ENCODE measurements at regions not wholly inside any gene's neighbourhood (a gene's known extent, or its start where the extent isn't known, plus 50 kb on each side); places are given as distances from the start of the nearest gene placed in this dataset.

- no peaks in the 10 kb centered on the region for H3K36me3 ChIP-seq (ENCODE audit: insufficient read depth)
- no peak overlapping the region for H3K4me3 ChIP-seq (ENCODE audit: low read depth, low read length)
- H3K27ac ChIP-seq (ENCODE audit: low read depth) = no peak overlapping the region
- H3K4me1 ChIP-seq (ENCODE audit: insufficient read depth) = no peaks in the 10 kb centered on the region
- 37% methylated on average over 9 of the region's 9 CpGs for WGBS
- no peak for DNase-seq (ENCODE audit: extremely low spot score)
Observed at GRCh38 chr5:175235251-175235960, 208.6 kb downstream of the DRD1 start.

GRCh38 chr5:175230299-175230698, 213.7 kb downstream of the DRD1 start:
- H3K4me3 ChIP-seq (ENCODE audit: low read depth, low read length) = no peak overlapping the region
- WGBS = 73% methylated on average over 7 of the region's 7 CpGs
- no peak overlapping the region for H3K27ac ChIP-seq (ENCODE audit: low read depth)
- DNase-seq (ENCODE audit: extremely low spot score) = no peak
- H3K36me3 ChIP-seq (ENCODE audit: insufficient read depth) = no peaks in the 10 kb centered on the region
- H3K4me1 ChIP-seq (ENCODE audit: insufficient read depth) = no peaks in the 10 kb centered on the region

GRCh38 chr5:175226506-175226905, 217.5 kb downstream of the DRD1 start:
- Histone ChIP-seq H3K4me1 (ENCODE audit: insufficient read depth) (no peaks in the 10 kb centered on the region), H3K27ac (ENCODE audit: low read depth) (no peak overlapping the region), H3K36me3 (ENCODE audit: insufficient read depth) (no peaks in the 10 kb centered on the region), H3K4me3 (ENCODE audit: low read depth, low read length) (no peak overlapping the region)
- 92% methylated on average over 1 of the region's 1 CpG for WGBS
- no peak for DNase-seq (ENCODE audit: extremely low spot score)

- WGBS = 47% methylated on average over 7 of the region's 7 CpGs
- Histone ChIP-seq H3K36me3 (ENCODE audit: insufficient read depth) (no peaks in the 10 kb centered on the region), H3K4me3 (ENCODE audit: low read depth, low read length) (no peak overlapping the region), H3K27ac (ENCODE audit: low read depth) (no peak overlapping the region), H3K4me1 (ENCODE audit: insufficient read depth) (peaks cover 2% of the 10 kb centered on the region)
- DNase-seq (ENCODE audit: extremely low spot score) = no peak
Observed at GRCh38 chr5:175223291-175223690, 220.7 kb downstream of the DRD1 start.

- WGBS = 84% methylated on average over 2 of the region's 2 CpGs
- no peak for DNase-seq (ENCODE audit: extremely low spot score)
- peaks cover 2% of the 10 kb centered on the region for H3K4me1 ChIP-seq (ENCODE audit: insufficient read depth)
Observed at GRCh38 chr5:175222621-175223020, 221.4 kb downstream of the DRD1 start.

GRCh38 chr5:175220549-175220948, 223.4 kb downstream of the DRD1 start:
- Histone ChIP-seq H3K36me3 (ENCODE audit: insufficient read depth) (no peaks in the 10 kb centered on the region), H3K27ac (ENCODE audit: low read depth) (no peak overlapping the region), H3K4me3 (ENCODE audit: low read depth, low read length) (no peak overlapping the region), H3K4me1 (ENCODE audit: insufficient read depth) (peaks cover 2% of the 10 kb centered on the region)
- DNase-seq (ENCODE audit: extremely low spot score) = no peak
- WGBS = 69% methylated on average over 1 of the region's 1 CpG

More at GRCh38 chr5:175222621-175223020, 221.4 kb downstream of the DRD1 start:
- H3K4me3 ChIP-seq (ENCODE audit: low read depth, low read length) = no peak overlapping the region
- no peaks in the 10 kb centered on the region for H3K36me3 ChIP-seq (ENCODE audit: insufficient read depth)
- H3K27ac ChIP-seq (ENCODE audit: low read depth) = no peak overlapping the region

- DNase-seq (ENCODE audit: extremely low spot score) = no peak
- Histone ChIP-seq H3K36me3 (ENCODE audit: insufficient read depth) (no peaks in the 10 kb centered on the region), H3K27ac (ENCODE audit: low read depth) (no peak overlapping the region), H3K4me1 (ENCODE audit: insufficient read depth) (peaks cover 2% of the 10 kb centered on the region), H3K4me3 (ENCODE audit: low read depth, low read length) (no peak overlapping the region)
- WGBS = 9% methylated on average over 2 of the region's 2 CpGs
Observed at GRCh38 chr5:175219366-175219765, 224.6 kb downstream of the DRD1 start.

- Histone ChIP-seq H3K27ac (ENCODE audit: low read depth) (no peak overlapping the region), H3K36me3 (ENCODE audit: insufficient read depth) (no peaks in the 10 kb centered on the region), H3K4me3 (ENCODE audit: low read depth, low read length) (no peak overlapping the region), H3K4me1 (ENCODE audit: insufficient read depth) (peaks cover 2% of the 10 kb centered on the region)
- no peak for DNase-seq (ENCODE audit: extremely low spot score)
- 68% methylated on average over 6 of the region's 6 CpGs for WGBS
Observed at GRCh38 chr5:175216991-175217390, 227.0 kb downstream of the DRD1 start.

GRCh38 chr5:175215906-175216305, 228.1 kb downstream of the DRD1 start:
- Histone ChIP-seq H3K4me1 (ENCODE audit: insufficient read depth) (peaks cover 2% of the 10 kb centered on the region), H3K4me3 (ENCODE audit: low read depth, low read length) (no peak overlapping the region), H3K27ac (ENCODE audit: low read depth) (no peak overlapping the region), H3K36me3 (ENCODE audit: insufficient read depth) (no peaks in the 10 kb centered on the region)
- DNase-seq (ENCODE audit: extremely low spot score) = no peak
- WGBS = 77% methylated on average over 11 of the region's 11 CpGs

- DNase-seq (ENCODE audit: extremely low spot score) = no peak
- H3K36me3 ChIP-seq (ENCODE audit: insufficient read depth) = no peaks in the 10 kb centered on the region
- H3K4me1 ChIP-seq (ENCODE audit: insufficient read depth) = no peaks in the 10 kb centered on the region
- H3K27ac ChIP-seq (ENCODE audit: low read depth) = no peak overlapping the region
- WGBS = 14% methylated on average over 2 of the region's 2 CpGs
- no peak overlapping the region for H3K4me3 ChIP-seq (ENCODE audit: low read depth, low read length)
Observed at GRCh38 chr5:175214152-175214551, 229.8 kb downstream of the DRD1 start.

GRCh38 chr5:175211956-175212756, 231.8 kb downstream of the DRD1 start:
- Histone ChIP-seq H3K36me3 (ENCODE audit: insufficient read depth) (no peaks in the 10 kb centered on the region), H3K4me1 (ENCODE audit: insufficient read depth) (no peaks in the 10 kb centered on the region), H3K27ac (ENCODE audit: low read depth) (no peak overlapping the region), H3K4me3 (ENCODE audit: low read depth, low read length) (no peak overlapping the region)
- no peak for DNase-seq (ENCODE audit: extremely low spot score)
- 76% methylated on average over 8 of the region's 8 CpGs for WGBS

- DNase-seq (ENCODE audit: extremely low spot score) = no peak
- Histone ChIP-seq H3K36me3 (ENCODE audit: insufficient read depth) (no peaks in the 10 kb centered on the region), H3K27ac (ENCODE audit: low read depth) (no peak overlapping the region), H3K4me3 (ENCODE audit: low read depth, low read length) (no peak overlapping the region), H3K4me1 (ENCODE audit: insufficient read depth) (no peaks in the 10 kb centered on the region)
- 71% methylated on average over 18 of the region's 18 CpGs for WGBS
Observed at GRCh38 chr5:175207321-175208040, 236.5 kb downstream of the DRD1 start.

- H3K4me3 ChIP-seq (ENCODE audit: low read depth, low read length) = no peak overlapping the region
- DNase-seq (ENCODE audit: extremely low spot score) = no peak
- no peaks in the 10 kb centered on the region for H3K36me3 ChIP-seq (ENCODE audit: insufficient read depth)
- H3K4me1 ChIP-seq (ENCODE audit: insufficient read depth) = no peaks in the 10 kb centered on the region
- H3K27ac ChIP-seq (ENCODE audit: low read depth) = no peak overlapping the region
- WGBS = 49% methylated on average over 4 of the region's 4 CpGs
Observed at GRCh38 chr5:175206669-175207068, 237.3 kb downstream of the DRD1 start.

Measured in urinary bladder (tissue), 3 donors.